ENCODE measurements at regions not wholly inside any gene's neighbourhood (a gene's known extent, or its start where the extent isn't known, plus 50 kb on each side); places are given as distances from the start of the nearest gene placed in this dataset.

GRCh38 chr14:105852378-105853088 lies 326.1 kb downstream of the TMEM121 start:
- WGBS, 2 experiments: 74 to 78% methylated on average over 17 of the region's 17 CpGs
- H3K9me3 ChIP-seq (ENCODE audit: control insufficient read depth, low read length): peaks cover 10% of the 10 kb centered on the region
- H3K4me1 ChIP-seq (ENCODE audit: control insufficient read depth, insufficient read depth, low read length): no peaks in the 10 kb centered on the region
- H3K4me3 ChIP-seq (ENCODE audit: insufficient read depth, low read depth, low read length): no peak overlapping the region
- no peak overlapping the region for H3K27ac ChIP-seq (ENCODE audit: insufficient read depth, low read depth, low read length, poor library complexity, severe bottlenecking)
- H3K36me3 ChIP-seq (ENCODE audit: control insufficient read depth, insufficient read depth, low read length): no peaks in the 10 kb centered on the region
- no peaks in the 10 kb centered on the region for H3K27me3 ChIP-seq (ENCODE audit: control insufficient read depth, insufficient read depth, low read length, poor library complexity, severe bottlenecking)

- Histone ChIP-seq H3K27ac (ENCODE audit: insufficient read depth, low read depth, low read length, poor library complexity, severe bottlenecking) (no peak overlapping the region), H3K27me3 (ENCODE audit: control insufficient read depth, insufficient read depth, low read length, poor library complexity, severe bottlenecking) (no peaks in the 10 kb centered on the region), H3K9me3 (ENCODE audit: control insufficient read depth, low read length) (peaks cover 13% of the 10 kb centered on the region), H3K4me1 (ENCODE audit: control insufficient read depth, insufficient read depth, low read length) (no peaks in the 10 kb centered on the region), H3K36me3 (ENCODE audit: control insufficient read depth, insufficient read depth, low read length) (no peaks in the 10 kb centered on the region), H3K4me3 (ENCODE audit: insufficient read depth, low read depth, low read length) (no peak overlapping the region)
- 88% methylated on average over 16 of the region's 16 CpGs for WGBS, 2 experiments
Measured at GRCh38 chr14:105853089-105853906, 326.9 kb downstream of the TMEM121 start.

- peaks cover 13% of the 10 kb centered on the region for H3K9me3 ChIP-seq (ENCODE audit: control insufficient read depth, low read length)
- no peak overlapping the region for H3K4me3 ChIP-seq (ENCODE audit: insufficient read depth, low read depth, low read length)
- H3K27ac ChIP-seq (ENCODE audit: insufficient read depth, low read depth, low read length, poor library complexity, severe bottlenecking): no peak overlapping the region
- H3K27me3 ChIP-seq (ENCODE audit: control insufficient read depth, insufficient read depth, low read length, poor library complexity, severe bottlenecking): no peaks in the 10 kb centered on the region
- 82 to 83% methylated on average over 25 of the region's 25 CpGs for WGBS, 2 experiments
- no peaks in the 10 kb centered on the region for H3K4me1 ChIP-seq (ENCODE audit: control insufficient read depth, insufficient read depth, low read length)
- no peaks in the 10 kb centered on the region for H3K36me3 ChIP-seq (ENCODE audit: control insufficient read depth, insufficient read depth, low read length)
Measured at GRCh38 chr14:105853907-105854599, 327.7 kb downstream of the TMEM121 start.

GRCh38 chr14:105854600-105855245 lies 328.3 kb downstream of the TMEM121 start:
- H3K36me3 ChIP-seq (ENCODE audit: control insufficient read depth, insufficient read depth, low read length): no peaks in the 10 kb centered on the region
- WGBS, 2 experiments: 86 to 88% methylated on average over 26 of the region's 26 CpGs
- H3K4me1 ChIP-seq (ENCODE audit: control insufficient read depth, insufficient read depth, low read length): no peaks in the 10 kb centered on the region
- peaks cover 13% of the 10 kb centered on the region for H3K9me3 ChIP-seq (ENCODE audit: control insufficient read depth, low read length)
- no peak overlapping the region for H3K4me3 ChIP-seq (ENCODE audit: insufficient read depth, low read depth, low read length)
- no peaks in the 10 kb centered on the region for H3K27me3 ChIP-seq (ENCODE audit: control insufficient read depth, insufficient read depth, low read length, poor library complexity, severe bottlenecking)
- no peak overlapping the region for H3K27ac ChIP-seq (ENCODE audit: insufficient read depth, low read depth, low read length, poor library complexity, severe bottlenecking)

GRCh38 chr14:105855246-105855892 lies 329.0 kb downstream of the TMEM121 start:
- peaks cover 14% of the 10 kb centered on the region for H3K9me3 ChIP-seq (ENCODE audit: control insufficient read depth, low read length)
- no peaks in the 10 kb centered on the region for H3K36me3 ChIP-seq (ENCODE audit: control insufficient read depth, insufficient read depth, low read length)
- WGBS, 2 experiments: 86 to 87% methylated on average over 35 of the region's 35 CpGs
- H3K27me3 ChIP-seq (ENCODE audit: control insufficient read depth, insufficient read depth, low read length, poor library complexity, severe bottlenecking): no peaks in the 10 kb centered on the region
- H3K27ac ChIP-seq (ENCODE audit: insufficient read depth, low read depth, low read length, poor library complexity, severe bottlenecking): no peak overlapping the region
- no peak overlapping the region for H3K4me3 ChIP-seq (ENCODE audit: insufficient read depth, low read depth, low read length)
- H3K4me1 ChIP-seq (ENCODE audit: control insufficient read depth, insufficient read depth, low read length): no peaks in the 10 kb centered on the region

- Histone ChIP-seq H3K36me3 (ENCODE audit: control insufficient read depth, insufficient read depth, low read length) (no peaks in the 10 kb centered on the region), H3K27ac (ENCODE audit: insufficient read depth, low read depth, low read length, poor library complexity, severe bottlenecking) (no peak overlapping the region), H3K4me1 (ENCODE audit: control insufficient read depth, insufficient read depth, low read length) (no peaks in the 10 kb centered on the region), H3K27me3 (ENCODE audit: control insufficient read depth, insufficient read depth, low read length, poor library complexity, severe bottlenecking) (no peaks in the 10 kb centered on the region), H3K4me3 (ENCODE audit: insufficient read depth, low read depth, low read length) (no peak overlapping the region), H3K9me3 (ENCODE audit: control insufficient read depth, low read length) (peaks cover 14% of the 10 kb centered on the region)
- 83 to 84% methylated on average over 28 of the region's 28 CpGs for WGBS, 2 experiments
Measured at GRCh38 chr14:105855893-105856675, 329.7 kb downstream of the TMEM121 start.

- no peak overlapping the region for H3K27ac ChIP-seq (ENCODE audit: insufficient read depth, low read depth, low read length, poor library complexity, severe bottlenecking)
- WGBS, 2 experiments: 56 to 60% methylated on average over 2 of the region's 2 CpGs
- H3K36me3 ChIP-seq (ENCODE audit: control insufficient read depth, insufficient read depth, low read length): no peaks in the 10 kb centered on the region
- no peak overlapping the region for H3K4me3 ChIP-seq (ENCODE audit: insufficient read depth, low read depth, low read length)
- no peaks in the 10 kb centered on the region for H3K27me3 ChIP-seq (ENCODE audit: control insufficient read depth, insufficient read depth, low read length, poor library complexity, severe bottlenecking)
- no peaks in the 10 kb centered on the region for H3K4me1 ChIP-seq (ENCODE audit: control insufficient read depth, insufficient read depth, low read length)
- peaks cover 13% of the 10 kb centered on the region for H3K9me3 ChIP-seq (ENCODE audit: control insufficient read depth, low read length)
Measured at GRCh38 chr14:105856676-105857219, 330.4 kb downstream of the TMEM121 start.

- no peaks in the 10 kb centered on the region for H3K36me3 ChIP-seq (ENCODE audit: control insufficient read depth, insufficient read depth, low read length)
- no peaks in the 10 kb centered on the region for H3K4me1 ChIP-seq (ENCODE audit: control insufficient read depth, insufficient read depth, low read length)
- H3K27me3 ChIP-seq (ENCODE audit: control insufficient read depth, insufficient read depth, low read length, poor library complexity, severe bottlenecking): no peaks in the 10 kb centered on the region
- H3K9me3 ChIP-seq (ENCODE audit: control insufficient read depth, low read length): peaks cover 11% of the 10 kb centered on the region
- no peak overlapping the region for H3K27ac ChIP-seq (ENCODE audit: insufficient read depth, low read depth, low read length, poor library complexity, severe bottlenecking)
- 40 to 58% methylated on average over 1 of the region's 1 CpG for WGBS, 2 experiments
- H3K4me3 ChIP-seq (ENCODE audit: insufficient read depth, low read depth, low read length): no peak overlapping the region
Measured at GRCh38 chr14:105857220-105857825, 330.9 kb downstream of the TMEM121 start.

Measured in ectodermal cell (in vitro differentiated cells).